GM18861 (cell line): ENCODE measurements at regions not wholly inside any gene's neighbourhood (a gene's known extent, or its start where the extent isn't known, plus 50 kb on each side); places are given as distances from the start of the nearest gene placed in this dataset.
"Not testable (repeated sequence)": the region's sequence is repeated elsewhere in the genome, so short reads cannot be mapped to it uniquely, and the experiment has no call there.

ENCODE experiments used
- ATAC-seq: cut with Tn5 transposase; IDR thresholded peaks from one replicate; pipeline ENCODE4 v1.9.1; 2021; ENCODE audit not compliant: unreplicated experiment

DNA sequence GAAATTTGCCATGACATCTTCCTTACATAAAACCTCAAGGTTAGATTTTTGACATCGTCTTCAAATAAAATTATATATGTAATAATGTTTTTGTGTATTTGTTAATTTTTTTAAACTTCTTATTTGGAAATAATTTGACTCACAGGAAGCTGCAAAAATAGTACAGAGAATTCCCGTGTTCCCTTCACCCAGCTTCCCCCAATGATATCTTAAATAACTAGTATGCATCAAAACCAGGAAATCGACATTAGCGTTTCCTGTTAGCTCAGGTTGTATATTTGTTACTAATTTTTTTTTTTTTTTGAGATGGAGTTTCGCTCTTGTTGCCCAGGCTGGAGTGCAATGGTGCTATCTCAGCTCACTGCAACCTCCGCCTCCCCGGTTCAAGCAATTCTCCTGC lies 86.3 kb upstream of the SPRY4 start:
- no peak for ATAC-seq

DNA sequence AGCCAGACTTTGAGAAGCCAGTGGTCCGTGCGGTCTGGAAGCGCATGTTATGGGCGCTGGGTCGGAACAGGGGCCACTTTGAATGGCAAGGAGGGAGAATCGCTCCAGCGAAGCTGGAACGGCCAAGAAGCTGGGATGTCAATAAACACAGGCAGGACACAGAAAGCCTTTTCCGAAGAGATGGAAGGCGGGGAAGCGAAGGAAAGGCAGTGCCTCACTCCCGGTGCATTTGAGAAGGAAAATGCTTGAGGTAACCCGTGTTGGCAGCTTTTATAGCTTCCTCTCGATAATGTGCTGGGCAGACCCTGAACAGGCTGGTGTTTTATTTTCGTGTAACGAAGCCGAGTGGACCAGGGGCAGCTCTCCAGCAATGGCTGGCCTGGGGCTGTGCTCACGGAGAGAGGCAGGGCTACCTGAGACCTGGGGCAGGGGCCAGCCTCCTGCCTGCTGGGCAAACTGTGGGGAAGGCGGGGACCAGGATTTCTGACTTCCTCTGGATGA lies 84.2 kb upstream of the SPRY4 start:
- ATAC-seq: no peak

DNA sequence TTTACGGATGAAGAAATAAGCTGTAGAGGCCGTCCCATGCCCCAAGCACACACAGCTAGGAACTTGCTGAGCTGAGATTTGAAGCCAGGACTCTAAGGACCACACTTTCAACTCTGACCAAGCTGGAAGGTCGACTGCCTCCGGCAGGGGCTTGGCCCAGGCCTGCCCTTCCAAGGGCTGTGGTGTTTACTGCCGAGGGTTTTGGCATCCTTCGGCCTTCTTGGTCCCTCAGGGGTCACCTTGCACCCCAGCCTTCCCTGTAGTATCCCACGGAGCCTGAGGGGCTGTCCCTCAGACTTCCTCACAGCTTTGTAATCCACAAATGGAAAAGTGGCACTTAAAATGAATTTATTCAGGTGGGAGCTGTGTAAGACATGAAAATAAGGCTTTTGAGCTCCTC lies 83.7 kb upstream of the SPRY4 start:
- ATAC-seq: no peak

DNA sequence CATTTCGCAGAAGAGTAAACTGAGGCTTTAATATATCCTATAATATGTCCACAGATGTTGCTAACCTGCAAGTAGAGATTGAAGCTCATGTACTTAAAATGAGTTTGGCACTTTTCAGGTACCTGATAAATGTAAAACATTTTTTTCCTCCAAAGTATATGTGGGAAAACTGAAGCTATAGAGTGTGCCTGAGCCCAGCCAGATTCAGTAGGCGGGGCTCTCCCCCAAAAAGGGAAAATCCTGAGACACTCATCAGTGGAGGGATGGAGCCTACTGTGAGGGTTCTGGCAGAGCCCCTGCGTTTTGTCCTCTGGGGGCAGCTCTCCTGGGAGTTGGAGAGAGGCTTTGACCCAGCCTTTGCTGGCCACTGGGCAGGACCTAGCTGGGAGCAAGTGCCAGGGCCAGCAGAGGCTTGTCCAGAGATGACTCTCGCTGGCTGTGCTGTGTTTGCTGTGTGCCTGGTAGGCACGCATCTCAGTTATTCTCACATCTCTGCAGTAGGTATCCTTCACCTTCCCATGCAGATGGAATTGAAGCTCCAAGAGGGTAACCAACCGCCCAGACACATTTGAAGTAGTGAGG lies 81.1 kb upstream of the SPRY4 start:
- ATAC-seq: no peak

DNA sequence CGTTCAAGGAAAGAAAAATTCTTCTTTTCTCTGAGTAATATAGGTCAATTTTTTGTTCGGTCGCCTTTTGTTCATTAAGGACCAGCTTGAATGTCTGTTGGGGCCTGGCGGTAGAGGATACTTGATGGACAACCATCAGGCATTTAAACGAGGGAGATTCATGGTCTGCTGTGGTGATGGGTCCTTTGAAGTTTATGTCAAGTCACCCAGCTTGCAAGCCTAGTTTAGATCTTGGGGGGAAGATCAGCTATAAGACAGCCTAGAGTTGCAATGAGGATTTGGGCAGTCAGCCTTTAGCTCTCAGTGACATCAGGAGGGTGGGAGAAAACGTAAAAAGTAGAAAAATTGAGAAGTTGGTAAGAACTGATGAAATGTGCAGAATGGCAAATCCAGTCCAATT lies 80.2 kb upstream of the SPRY4 start:
- ATAC-seq: no peak

DNA sequence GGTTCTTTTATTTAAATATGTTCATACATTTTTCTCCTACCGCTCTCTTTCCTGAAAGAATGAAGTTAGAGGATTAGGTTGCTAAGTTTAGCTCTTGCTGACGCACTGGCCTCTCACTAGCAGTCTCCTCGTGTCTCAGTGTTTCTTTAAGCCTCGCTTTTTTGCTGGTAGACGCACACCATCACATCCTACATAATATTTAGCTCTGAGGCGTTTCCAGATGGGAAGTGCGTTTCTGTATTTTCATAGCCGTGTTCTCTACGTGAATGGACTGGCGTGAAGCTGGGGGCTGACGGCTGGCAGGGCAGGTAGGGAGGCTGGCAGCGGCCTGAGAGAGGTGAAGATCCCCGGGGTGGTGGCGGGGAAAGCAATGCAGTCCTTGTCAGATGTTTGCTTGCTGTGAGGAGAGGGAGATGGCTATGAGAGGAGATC lies 79.2 kb upstream of the SPRY4 start:
- no peak for ATAC-seq

DNA sequence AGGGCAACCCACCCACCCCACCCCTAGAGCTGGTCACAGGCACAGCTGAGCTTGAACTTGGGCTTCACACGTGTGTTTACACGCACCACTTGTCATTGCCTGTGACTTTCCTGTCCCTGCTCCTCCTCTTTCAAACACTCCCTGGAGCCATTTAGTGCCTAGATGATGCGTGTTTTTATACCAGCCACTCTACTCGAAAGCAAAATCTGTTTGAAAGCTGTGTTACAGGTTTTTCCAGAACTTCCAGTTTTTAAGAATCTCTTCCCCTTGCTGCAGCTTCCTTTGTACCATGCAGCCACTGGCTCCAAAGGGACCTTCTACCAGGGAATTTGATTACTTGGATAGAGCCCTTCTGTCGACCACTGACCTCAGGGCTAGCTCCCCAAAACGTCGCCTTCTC lies 78.8 kb upstream of the SPRY4 start:
- no peak for ATAC-seq

DNA sequence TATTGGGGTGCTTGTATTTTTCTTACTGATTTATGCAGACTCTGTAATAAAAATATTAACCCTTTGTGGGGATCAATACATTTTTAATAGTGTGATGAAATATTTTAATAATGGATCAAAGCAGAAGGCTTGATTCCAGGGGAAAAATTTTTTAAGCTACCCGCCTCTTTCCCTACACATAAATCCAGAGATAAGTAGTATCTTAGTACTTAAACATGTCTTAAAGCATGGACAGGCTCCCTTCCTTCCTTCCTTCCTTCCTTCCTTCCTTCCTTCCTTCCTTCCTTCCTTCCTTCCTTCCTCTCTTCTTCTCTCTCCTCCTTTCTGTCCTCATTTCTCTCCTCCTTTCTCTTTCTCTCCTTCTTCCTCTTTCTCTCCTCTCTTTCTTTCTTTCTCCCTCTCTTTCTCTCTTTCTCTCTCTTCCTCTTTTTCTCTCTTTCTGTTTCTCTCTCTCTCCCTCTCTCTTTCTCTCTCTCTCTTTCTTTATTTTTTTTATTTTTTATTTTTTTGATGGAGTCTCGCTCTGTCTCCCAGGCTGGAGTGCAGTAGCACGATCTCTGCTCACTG lies 78.0 kb upstream of the SPRY4 start:
- ATAC-seq: no peak

DNA sequence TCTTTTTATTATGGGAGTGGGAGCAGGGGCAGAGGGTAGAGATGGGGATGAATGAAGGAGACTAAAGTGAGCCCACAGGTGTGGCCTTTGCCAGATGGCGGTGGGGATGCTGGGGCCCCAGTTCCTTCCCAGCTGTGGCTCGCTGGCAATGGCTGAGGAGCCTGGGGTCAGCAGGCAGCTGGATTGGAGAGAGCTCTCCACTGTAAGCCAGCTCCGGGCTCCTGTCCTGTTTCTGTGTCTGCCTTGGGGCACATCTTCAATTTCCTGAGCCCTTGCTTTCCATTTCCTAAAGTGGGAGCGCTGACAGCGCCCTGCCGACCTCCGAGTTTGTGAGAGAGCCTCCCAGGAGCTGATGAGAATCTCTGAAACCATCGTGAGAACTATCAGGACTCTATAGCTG lies 75.6 kb upstream of the SPRY4 start:
- ATAC-seq: no peak

DNA sequence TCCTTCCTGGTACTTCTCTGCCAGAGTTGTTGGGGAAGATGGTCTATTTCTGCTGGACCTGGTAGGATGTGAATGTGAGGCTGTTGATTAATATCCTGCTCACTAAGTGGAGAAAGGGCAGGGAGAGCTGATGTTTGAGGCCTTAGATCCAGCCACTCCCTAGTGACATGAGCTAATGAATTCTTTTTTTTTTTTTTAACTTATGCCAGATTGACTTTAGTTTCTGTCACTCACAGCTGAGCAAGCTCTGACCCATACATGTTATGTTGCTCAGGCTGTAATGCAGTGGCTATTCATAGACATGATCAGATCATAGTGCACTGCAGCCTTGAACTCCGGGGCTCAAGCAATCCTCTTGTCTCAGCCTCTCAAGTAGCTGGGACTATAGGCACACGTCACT lies 75.1 kb upstream of the SPRY4 start:
- no peak for ATAC-seq

DNA sequence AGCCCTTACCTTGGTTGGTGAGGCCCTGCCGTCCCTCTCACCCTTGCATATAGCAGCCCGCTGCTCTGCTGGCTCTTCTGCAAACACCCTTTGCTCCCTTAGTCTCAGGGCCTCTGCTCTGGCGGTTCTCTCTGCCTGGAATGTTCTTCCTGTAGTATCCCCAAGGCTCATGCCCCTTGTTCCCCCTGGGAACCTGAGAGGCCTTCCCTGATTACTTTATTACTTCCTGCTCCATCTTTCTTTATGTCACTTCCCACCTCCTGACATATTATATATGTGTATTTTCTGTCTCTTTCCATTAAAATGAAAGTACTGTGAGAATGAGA lies 73.9 kb upstream of the SPRY4 start:
- no peak for ATAC-seq

DNA sequence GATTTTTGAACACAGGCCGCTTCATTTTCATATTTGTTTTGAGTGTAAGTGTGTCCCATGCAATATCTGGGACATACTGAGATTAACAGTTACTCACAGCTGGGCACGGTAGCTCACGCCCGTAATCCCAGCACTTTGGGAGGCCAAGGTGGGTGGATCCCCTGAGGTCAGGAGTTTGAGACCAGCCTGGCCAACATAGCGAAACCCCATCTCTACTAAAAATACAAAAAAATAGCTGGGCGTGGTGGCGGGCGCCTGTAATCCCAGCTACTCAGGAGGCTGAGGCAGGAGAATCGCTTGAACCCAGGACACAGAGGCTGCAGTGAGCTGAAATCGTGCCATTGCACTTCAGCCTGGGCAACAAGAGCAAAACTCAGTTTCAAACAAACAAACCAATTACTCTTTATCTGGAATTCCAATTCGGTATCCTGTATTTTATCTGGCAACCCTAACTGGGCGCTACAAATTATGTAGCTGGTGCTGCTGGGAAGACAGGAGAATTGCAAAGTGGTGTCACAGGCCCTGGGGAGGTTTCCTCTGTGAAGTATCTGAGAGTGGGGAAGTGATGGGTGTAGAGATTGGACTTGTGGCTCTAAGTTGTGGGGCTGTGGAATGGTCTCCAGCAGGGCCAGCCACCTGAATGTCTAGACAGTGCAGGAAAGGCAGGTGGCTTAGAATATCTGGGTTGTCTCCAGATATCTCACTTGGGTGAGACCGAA lies 73.3 kb upstream of the SPRY4 start:
- ATAC-seq: not testable (repeated sequence)

DNA sequence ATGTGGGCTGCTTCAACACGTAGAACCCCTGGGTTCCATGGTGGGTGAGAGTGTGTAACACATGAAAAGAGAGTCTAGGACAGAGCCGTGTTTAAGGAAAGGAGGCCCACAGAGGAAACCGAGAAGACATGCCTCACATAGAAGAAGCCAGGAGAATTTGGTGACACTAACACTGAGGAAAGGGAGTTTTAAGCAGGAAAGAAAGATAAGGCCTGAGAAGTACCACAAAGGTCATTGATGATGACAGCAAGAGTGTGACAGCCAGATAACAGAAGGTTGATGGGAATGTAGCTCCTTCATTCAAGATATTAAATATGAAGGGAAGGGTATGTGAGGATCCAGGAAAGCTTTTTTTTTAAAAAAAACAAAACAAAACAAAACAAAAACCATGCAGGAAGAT lies 72.4 kb upstream of the SPRY4 start:
- no peak for ATAC-seq

DNA sequence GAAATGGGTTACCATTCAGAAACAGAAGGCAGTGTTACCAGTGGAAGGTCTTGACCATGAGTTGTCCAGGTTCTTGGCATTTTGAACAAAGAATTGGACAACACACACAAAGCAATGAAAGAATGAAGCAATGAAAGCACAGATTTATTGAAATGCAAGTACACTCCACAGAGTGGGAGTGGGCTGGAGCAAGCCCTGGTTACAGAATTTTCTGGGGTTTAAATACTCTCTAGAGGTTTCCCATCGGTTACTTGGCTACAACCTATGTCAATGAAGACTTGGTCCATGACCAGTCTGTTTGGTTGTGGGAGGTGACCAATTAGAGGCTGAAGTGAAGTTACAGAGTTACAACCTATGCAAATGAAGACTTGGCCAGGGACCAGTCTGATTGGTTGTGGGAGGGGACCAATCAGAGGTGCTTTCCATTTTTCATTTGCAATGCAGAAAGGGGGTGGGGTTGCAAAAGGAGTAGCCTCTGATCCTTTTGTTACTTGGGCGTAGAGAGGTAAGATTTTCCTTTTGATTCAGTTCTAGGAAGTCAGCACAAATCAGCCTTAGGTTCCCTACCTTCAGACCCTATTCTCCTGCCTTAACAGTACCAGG lies 71.7 kb upstream of the SPRY4 start:
- no peak for ATAC-seq

DNA sequence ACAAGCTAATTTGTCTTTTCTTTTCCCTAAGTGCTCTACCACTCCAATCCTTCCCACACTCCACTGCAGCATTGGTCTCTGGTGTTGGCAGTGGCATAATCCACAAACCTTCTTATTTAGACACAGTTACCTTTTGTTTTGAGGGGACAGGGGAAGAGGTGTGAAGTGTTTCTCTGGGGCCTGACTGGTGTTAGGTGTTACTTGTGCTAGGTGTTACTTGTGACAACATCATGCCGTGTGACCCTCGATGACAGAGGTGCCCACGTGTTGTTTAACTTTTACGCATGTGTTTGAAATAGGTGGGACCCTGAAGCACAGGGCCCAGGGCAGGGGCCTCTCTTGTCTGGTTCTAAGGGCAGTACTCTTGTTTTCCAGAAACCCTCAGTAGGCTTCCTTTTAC lies 70.5 kb upstream of the SPRY4 start:
- ATAC-seq: no peak

DNA sequence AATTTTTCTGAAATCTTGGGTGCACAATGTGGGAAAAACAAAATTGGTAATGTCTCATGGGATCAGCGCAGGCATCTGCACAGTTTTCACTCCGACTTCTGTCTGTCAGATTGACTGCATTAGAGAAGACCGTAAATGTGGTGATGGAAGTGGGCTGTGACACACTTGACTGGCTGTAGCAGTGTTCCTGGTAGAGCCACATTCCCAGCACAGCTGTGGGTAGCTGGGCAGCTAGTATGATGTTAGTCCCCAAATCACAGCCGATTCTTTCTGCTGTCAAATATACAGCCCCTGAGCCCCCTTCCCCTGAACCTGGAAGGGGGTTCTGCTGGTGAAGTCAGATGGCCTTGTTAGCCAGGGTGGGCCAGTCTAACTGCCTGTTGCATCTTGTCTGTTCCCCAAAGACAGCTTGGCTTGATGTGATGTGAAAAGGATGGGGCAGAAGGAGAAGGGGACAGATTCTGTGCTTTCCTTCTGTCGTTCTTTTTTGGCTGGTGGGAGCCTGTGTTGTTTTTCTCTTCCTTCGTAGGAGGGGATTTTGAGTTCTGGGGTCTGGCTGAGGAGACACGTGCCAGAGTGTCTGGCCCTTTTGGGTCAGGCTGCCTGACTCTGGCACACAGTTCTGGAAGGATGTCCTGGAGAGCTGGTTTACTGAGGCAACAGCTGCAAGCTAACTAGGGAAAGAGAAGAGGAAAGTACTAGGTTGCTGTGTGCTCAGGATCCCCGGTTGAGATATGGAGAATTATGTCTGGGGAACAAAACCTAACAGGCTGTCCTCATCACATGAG lies 66.4 kb upstream of the SPRY4 start:
- no peak for ATAC-seq

DNA sequence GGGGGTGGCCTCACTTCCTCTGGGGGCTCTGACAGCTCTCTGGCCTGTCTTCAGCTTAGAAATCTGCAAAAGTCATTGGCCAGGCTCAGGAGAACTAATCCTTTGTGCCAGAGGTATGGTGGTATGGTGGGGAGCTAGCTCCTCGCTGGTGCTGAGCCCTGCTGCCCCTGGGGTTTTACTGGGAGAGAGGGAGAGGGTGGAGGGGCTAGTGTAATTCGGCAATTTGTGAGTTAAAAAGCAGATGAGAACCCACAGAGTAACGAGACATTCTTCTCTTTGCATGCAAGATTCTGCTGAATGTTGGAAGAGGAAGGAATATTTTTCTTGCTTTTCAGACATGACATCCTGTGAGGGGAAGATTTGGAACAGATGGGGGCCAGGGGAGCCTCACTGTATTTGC lies 65.5 kb upstream of the SPRY4 start:
- no peak for ATAC-seq

DNA sequence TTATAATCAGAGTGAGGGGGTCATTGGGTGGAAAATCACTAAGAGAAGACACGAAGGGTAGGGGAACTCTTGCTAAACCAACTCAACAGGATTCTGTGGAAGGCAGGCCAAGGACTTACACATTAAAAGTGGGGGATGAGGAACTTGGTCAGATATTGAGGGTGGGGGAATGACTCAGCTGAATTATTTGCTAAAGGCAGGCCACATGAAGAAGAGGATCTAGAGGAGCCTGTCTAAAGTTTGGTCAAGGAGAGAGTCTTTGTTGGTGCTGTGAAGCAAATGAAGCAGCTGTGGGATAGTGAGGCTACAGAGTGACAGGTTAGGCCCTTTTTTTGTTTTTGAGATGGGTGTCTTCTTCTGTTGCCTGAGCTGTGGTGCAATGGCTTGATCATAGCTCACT lies 63.9 kb upstream of the SPRY4 start:
- ATAC-seq: no peak

DNA sequence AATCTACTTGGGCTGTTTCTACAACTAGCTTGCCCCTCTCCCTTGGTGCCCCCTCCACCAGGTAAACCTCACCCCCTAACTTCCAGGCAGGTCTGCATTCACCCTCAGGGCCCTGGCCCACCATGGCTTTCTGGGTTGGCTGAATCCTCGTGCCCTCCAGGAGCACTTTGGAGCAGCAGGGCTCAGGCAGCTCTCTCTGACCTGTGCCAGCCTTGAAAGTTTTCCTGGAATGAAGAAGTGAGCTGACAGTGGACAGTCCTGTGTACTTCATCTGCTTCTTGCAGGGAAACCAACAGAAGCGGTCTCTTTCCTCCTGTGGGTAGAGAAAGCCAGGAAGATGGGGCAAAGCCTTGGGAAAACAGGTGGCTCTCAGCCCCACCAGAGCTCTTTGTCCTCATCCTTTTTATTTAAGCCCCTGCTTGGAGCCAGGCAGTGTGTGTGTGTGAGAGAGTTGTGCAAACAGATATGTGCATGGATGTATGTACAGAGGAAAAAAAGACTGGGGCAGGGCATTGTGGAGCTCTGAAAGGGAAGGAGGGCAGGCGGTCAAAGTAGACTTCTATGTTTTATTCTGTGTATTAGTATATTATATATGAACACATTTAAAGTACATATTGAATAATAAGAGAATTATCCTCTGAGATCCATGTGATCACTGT lies 62.3 kb upstream of the SPRY4 start:
- ATAC-seq: no peak

DNA sequence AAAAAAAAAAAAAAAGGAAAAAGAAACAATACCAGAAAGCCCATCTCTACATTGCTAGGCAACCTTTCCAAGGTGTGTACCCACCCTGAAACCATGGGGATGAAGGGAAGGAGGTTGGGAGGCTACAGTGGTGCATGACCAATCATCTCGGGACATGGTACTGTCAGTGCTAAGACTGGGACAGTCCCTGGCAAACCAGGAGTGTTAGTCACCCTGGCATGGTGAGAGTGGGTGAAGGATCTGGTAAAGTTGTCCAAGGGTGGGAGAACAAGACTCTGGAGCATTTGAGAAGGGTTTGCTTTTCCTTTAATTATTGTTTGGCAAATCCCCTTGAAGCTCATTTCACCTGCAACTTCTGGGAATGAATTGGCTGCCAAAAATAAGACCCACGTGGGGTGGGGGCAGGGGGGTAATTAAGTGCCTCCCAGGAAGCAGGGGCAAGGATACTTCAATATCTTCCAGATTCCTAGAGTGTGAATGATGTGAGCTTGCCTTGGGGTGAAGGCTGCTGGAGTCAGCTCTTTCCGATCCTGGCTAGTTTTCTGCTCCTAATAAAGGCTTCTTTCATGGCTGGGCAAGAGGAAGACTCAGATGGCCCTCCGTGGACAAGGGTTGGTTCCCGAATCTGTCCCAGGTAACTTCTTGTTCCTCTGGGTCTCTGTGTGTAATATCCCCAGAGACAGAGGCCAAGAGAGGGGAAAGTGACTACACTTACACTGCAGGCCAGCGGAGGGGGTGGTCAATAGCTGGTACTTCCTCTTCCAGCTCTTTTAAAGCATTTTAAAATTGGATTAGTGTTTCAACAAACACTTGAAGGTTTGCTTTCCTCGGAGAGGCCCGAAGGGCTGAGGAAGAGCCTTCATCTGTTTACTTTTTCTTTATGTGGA lies 61.6 kb upstream of the SPRY4 start:
- no peak for ATAC-seq
